ENCODE measurements at regions not wholly inside any gene's neighbourhood (a gene's known extent, or its start where the extent isn't known, plus 50 kb on each side); places are given as distances from the start of the nearest gene placed in this dataset.
"Not testable (repeated sequence)": the region's sequence is repeated elsewhere in the genome, so short reads cannot be mapped to it uniquely, and the experiment has no call there.

DNA sequence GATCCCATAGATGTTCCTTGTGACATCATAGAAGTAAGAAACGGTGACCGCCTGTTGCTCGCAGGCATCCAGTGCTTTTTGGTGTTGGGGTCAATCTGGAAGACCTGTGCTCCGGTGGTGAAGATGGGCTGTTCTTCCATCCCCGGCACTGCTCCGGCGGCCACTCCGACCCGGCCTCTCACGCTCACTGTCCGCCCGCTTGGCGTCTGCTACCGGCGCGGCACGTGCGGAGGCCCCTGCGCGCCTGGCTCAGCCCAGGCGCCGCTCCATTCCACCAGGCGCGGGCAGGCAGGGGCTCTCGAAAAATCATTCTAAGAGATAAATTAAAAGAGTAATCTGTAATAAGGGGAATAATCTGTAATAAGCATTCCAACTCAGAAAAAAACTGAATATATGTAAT is 934.5 kb downstream of the TMEM121 start:
- DNase-seq (ENCODE audit: low read depth, low spot score): no peak

DNA sequence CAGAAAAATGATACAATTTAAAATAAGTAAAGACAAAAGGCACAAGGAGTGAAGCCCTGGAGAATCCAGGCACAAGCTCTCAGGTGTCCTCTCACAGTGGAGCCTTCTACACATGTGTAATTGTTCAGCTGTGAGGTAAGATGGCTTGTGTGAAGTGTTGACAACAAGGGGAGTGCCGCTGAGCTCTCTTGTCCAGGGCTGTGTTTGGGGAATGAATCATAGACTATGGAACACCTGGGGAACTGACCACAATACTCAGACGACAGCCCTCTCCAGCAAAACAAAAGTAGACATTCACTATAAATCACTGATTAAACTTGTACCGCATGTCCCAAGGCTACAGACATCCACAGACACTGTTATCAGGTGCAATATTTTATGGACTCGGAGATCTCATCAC is 940.1 kb downstream of the TMEM121 start:
- not testable (repeated sequence) for DNase-seq (ENCODE audit: low read depth, low spot score)

DNA sequence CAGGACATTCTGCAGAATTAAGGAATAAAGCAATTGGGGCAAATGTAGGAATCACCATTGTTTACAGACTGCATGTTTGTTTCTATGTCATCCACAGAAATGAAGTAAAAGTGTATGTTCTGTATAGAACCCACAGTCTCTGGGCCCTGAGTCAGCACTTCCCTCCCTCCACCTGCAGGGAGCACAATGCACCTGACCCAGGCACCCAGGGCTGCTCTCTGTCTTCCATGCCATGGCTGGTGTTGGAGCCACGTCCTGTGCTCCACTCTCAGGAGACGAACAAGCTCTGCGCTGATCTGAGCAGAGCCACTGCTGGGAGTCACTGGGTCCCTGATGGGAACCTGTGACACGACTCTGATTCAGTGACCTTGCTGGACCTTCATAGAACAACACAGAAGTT is 942.5 kb downstream of the TMEM121 start:
- DNase-seq (ENCODE audit: low read depth, low spot score): not testable (repeated sequence)

DNA sequence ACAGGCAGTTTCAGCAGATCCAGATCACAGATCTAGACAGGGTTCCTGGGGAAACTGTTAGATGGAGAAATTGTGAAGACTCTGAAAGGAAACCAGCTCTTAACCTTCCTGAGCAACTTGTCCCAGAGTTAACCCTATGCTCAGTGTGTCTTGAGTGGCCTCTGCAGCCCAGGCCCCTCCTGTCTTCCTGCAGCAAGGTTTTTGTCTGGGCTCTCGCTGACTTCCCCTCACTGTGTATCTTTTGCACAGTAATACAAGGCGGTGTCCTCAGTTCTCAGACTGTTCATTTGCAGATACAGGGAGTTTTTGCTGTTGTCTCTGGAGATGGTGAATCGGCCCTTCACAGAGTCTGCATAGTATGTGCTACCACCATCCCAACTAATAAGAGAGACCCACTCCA is 943.6 kb downstream of the TMEM121 start:
- not testable (repeated sequence) for DNase-seq (ENCODE audit: low read depth, low spot score)

DNA sequence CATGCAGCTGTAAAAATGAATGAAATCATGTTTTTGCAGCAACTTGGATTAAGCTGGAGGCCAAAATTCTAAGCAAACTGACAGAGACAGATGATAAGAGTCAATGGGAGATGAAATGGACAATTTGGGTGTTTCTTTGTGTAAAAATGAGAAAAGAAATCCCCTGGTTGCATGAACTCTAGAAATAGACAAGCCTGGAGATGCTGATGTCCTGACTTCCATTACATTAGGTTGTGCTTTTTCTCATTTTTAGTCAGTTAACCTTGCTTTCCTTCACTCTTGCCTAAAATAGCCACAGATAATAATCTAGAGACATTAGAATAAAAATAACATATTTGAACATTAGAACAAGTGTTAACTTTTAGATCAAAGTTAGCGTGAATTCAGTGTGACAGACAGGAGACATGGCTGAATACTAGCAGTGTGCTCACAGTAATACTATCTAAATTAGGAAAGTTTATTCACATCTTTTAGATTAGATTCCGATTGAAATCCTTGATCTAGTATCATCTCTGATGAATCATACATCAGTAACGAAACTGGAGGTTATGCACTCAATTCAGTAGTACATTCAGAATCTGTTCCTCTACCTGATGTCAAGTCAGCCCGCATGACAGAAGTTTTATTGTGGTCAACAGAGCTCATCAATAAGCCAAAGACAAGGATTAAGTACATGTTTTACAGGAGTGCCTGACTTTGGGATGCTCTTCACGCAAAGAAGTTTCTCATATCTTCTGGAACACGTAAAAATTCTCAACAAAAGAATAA is 948.1 kb downstream of the TMEM121 start:
- not testable (repeated sequence) for DNase-seq (ENCODE audit: low read depth, low spot score)

DNA sequence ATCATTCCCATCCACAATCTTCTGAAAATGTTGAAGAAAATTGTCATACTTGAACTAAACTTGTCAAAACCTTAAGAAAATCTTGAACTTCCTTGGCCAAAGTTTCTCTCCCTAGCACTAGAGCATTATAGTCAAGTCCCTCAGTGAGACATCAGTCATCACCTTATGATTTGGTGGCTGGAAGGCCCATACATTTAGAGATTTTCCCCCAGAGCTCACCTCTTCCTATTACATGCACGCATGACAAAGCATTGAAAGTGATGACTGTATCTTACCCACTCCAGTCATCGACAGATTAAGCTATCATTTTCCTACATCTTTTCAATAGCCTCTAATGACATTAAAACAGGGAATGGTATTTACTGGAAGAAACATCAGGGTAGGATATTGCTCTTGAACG is 948.8 kb downstream of the TMEM121 start:
- DNase-seq (ENCODE audit: low read depth, low spot score): not testable (repeated sequence)

DNA sequence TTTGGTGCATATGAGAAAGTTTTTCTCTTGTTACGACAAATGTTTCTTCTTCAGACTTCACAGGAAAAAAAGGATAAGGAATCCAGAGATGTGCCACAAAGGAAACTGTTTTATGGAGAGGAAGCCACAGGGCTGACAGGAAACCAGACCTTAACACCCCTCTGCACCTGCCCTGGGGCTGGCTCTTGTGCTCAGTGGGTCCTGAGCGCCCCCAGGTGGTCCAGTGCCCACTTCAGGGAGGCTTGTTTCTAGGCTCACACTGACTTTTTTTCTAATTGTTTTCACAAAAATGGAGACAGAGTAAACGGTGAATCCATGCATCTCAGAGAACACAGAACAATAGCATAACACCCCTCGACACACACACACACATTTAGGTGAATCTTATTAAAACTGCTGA is 951.2 kb downstream of the TMEM121 start:
- DNase-seq (ENCODE audit: low read depth, low spot score): not testable (repeated sequence)

DNA sequence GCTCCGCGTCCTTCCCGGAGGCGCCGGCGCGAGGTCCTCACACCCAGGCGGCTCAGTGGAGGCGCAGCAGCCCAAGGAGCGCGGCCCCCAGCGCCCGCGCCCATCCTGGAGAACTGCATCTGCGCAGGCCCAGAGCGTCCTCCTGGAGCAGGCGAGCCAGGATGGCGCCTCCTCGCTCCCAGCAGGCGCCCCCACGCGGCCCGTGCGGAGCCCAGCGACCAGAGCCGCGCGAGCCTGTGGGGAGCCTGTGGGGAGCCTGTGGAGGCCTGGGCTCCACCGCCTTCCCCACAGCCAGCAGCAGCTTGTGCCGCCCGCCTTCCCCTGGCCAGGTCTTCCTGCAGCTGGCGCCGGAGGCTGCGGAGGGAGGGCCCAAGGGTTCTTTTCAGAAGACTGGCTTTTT is 953.9 kb downstream of the TMEM121 start:
- DNase-seq (ENCODE audit: low read depth, low spot score): not testable (repeated sequence)

DNA sequence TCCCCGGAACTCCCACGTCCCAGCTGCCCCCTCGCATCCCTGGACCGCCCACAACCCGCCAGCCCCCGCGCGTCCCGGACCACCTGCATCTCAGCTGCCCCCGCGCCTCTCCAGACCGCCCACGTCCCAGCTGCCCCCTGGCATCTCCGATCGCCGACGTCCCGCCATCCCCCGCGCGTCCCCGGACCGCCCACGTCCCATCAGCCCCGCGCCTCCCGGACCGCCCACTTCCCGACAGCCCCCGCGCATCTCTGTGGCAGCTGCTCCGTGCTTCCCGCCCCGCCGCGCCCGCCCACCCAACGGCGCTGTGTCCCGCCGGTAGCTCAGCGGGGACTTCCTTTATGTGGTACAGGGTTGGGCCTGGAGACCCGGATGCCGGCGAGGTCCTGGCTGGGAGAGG is 955.8 kb downstream of the TMEM121 start:
- DNase-seq (ENCODE audit: low read depth, low spot score): not testable (repeated sequence)

DNA sequence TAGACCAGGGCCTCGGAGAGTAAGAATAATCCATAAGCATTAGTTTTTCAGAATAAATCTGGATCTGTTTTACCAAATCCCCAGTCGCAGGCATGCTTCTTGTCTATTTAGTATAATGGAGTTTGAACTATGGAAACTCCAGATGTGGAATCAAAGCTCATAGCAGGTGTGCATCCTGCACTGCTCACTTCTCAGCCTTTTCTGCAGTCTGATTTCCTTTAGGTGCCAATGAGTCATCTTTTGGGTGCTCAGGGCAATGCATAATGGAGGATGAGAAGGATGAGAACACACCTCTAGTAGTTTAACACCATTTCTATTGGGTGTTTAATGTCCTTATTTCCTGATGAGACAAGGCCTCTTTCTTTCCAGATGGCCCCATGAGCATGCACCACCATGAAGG is 961.2 kb downstream of the TMEM121 start:
- no peak for DNase-seq (ENCODE audit: low read depth, low spot score)

DNA sequence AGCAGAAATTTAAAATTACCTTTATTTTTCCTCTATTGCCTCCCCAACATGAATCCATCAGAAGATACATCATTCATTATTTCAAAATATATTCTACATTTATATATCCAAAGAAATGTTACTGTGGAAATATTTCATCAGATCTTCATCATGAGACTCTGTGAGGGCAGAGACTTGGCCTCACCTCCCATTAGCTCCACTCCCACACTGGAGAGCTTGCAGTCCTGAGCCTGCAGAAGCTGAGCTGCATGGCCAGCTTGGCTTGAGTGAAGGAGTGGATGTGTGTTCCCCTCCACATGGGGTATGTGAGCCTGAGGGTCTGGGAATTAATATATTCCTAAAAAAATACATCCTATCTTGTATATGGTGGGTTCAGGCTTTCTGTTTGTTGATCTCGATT is 961.9 kb downstream of the TMEM121 start:
- DNase-seq (ENCODE audit: low read depth, low spot score): no peak

DNA sequence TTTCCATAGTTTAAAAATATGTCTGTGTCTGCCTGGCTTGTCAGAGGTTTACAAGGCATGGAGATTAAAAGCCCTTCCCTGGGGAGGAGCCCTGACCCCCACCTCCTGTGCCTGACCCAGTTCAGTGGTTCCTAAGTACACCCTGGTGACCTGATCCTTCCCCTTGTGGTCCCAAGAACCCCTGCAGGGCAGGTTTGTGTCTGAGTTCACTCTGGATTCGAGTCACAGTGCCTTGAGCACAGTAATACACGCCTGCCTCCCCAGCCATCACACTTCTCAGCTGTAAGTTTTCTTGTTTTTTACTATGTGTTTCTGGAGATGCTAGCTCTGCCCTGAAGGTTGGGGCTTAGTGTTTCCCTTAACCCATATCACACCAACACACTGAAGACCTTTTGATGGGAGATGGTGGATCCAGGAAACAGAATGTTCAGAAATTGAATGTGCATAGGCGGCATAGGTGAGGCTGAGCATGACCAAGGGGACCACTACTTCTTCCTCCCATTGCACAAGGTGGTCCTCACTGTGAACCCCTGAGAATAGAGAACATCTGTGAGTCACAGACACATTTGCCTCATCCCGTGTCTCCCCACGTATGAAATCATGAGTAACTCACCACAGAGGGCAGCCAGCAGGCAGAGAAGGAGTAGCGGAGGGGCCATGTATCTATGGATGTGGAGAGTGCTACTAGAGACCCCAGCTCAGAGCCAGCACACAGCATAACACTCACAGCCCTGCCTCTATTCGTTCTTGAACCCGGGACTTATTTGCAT is 962.9 kb downstream of the TMEM121 start:
- DNase-seq (ENCODE audit: low read depth, low spot score): no peak

DNA sequence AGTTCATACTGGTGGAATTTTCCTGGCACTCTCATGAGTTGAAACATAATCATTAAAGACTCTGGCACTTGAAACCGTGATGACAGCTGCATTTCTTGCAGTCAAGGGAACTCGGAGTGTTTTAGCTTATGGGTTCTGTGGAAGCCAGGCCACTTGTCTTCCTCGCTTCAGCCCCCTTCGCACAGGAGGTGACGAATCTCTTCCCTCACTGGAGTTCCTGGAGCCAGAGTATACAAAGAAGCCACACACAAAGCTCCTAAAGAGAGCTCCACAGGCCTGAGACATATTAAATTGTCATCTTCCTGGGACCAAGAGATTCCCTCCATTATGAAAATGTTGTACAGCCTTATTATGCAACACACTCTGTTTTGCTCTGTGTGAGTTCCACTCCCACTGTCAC is 964.1 kb downstream of the TMEM121 start:
- DNase-seq (ENCODE audit: low read depth, low spot score): no peak

DNA sequence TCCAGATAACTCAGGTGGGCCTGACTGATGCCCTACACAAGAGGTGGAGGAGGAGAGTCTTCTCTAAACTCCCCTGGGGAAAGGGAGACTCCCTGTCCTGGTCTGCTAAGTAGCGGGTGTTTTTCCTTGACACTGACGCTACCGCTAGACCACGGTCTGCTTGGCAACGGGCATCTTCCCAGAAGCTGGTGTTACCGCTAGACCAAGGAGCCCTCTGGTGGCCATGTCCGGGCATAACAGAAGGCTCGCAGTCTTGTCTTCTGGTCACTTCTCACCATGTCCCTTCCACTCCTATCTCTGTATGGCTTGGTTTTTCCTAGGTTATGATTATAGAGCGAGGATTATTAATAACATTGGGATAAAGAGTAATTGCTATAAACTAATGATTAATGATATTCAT is 965.5 kb downstream of the TMEM121 start:
- DNase-seq (ENCODE audit: low read depth, low spot score): no peak

DNA sequence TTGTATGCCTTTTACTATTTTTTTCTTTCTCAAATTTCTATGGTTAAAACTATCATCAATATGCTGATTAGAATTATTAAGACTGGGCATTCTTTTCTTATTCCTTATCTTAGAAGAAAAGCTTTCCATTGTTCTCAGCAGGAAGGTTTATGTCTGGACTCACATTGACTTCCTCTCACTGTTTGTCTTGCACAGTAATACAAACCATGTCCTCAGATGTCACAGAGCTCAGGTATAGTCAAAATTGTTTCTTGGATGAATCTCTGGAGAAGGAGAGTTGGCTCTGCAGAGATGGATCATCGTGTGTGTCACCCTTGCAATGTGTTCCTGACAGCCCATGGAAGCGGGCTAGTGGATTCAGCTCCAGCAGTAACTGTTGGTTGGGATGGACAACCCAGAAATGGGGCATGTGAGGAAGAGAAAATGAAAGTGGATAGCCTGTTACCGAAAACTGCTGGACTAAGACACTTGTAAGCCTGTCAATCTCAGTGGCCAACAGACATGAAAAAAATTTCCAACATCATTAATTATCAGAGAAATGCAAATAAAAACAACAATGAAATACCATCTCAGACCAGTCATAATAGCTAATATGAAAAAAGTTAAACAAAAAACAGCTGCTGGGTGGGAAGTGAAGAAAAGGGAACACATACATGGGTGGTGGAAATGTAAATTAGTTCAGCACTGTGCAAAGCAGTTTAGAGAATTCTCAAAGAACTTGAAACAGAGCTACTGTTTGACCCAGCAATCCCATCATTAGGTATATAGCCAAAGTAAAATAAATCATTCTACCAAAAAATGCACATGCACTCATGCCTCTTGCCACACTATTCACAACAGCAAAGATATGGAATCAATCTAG is 967.8 kb downstream of the TMEM121 start:
- no peak for DNase-seq (ENCODE audit: low read depth, low spot score)

DNA sequence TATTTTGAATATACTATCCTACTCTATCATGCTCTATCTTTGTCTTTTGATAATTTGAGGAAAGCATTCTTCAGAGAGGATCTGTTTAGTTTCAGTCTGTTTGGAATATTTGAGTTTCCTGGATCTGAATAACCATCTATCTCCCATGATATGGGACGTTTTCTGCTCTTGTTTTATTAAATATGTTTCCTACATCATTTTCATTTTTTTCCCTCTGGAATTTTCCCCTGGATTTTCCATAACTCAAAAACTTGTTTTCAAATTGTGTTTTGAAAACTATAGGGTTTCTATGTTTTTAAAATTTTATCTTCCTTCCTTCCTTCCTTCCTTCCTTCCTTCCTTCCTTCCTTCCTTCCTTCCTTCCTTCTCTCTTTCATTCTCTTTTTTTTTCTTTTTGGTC is 974.2 kb downstream of the TMEM121 start:
- no peak for DNase-seq (ENCODE audit: low read depth, low spot score)

DNA sequence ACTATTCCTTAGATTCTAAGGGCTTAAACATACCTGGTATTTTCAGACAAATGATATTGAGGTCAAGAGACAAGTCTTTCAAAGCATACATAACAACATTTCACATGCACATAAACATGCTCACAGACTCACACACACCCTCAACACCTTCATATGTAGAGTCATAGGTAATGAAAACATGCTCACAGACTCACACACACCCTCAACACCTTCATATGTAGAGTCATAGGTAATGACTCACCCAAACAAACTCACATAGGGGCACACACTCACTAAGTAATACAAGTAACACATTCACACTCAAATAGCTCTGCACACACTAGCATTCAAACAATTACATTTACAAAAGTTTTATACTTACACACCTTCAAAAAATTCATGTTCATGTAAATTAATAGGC is 975.5 kb downstream of the TMEM121 start:
- DNase-seq (ENCODE audit: low read depth, low spot score): no peak

DNA sequence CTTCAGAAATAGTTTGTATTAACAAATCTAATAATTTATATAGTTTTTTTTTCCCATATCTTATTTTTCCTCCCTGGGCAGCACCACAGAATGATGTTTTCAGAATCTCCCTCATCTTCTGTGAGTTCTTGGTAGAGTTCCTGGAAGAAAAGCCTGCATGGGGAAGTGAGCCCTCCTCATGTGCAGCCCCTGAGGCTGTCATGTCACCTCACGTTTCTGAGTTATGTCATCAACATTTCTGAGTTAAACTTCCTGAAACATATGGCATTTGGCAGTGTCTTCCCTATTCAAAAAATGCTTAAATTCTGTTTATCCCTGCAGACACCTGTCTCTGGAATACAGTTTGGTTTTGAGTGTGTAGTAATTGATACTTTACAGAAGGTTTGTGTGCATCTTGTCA is 979.0 kb downstream of the TMEM121 start:
- no peak for DNase-seq (ENCODE audit: low read depth, low spot score)

DNA sequence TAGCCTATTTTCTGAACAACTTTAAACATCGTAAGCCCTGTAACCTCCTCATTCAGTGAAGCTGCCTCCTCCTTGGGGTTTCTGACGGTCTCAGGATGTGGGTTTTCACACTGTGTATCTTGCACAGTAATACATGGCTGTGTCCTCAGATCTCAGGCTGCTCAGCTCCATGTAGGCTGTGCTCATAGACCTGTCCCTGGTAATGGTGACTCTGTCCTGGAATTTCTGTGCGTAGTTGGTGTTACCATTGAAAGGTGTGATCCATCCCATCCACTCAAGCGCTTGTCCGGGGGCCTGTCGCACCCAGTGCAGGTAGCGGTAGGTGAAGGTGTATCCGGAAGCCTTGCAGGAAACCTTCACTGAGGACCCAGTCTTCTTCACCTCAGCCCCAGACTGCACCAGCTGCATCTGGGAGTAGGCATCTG is 980.5 kb downstream of the TMEM121 start:
- no peak for DNase-seq (ENCODE audit: low read depth, low spot score)

DNA sequence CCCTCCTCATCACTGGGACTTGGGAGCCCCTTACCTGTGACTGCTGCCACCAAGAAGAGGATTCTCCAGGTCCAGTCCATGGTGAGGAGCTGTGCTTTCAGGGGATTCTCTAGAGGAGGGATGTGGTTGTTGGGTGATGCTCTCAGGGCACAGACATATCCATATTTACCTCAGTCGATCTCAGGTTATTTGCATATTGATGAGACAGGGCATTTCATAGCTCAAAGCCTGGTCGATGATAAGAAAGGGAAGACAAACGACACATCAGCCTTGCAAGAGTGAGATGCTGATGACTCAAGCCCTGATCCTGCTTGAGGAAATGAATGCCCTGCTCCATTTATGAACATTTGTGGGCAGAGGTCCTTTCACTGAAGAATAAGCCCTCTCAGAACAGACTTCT is 981.0 kb downstream of the TMEM121 start:
- no peak for DNase-seq (ENCODE audit: low read depth, low spot score)

DNA sequence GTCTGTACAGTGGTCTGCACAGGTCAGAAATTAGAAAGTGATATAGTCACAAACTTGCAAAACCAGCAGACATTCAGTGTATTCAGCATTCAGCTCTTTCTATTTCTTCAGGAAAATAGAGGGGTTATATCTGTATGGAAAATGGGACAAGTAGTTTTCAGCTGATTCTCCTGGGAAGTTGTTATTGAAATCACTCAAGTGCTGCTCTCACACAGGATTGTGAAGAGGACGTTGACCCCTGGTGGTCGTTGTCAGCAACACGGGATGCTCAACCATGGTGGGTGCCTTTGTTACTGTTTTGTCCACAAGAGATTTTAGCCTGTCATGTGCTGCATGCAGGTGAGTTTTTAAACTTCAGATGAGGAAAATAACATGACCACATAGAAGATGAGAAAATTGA is 981.8 kb downstream of the TMEM121 start:
- DNase-seq (ENCODE audit: low read depth, low spot score): no peak

DNA sequence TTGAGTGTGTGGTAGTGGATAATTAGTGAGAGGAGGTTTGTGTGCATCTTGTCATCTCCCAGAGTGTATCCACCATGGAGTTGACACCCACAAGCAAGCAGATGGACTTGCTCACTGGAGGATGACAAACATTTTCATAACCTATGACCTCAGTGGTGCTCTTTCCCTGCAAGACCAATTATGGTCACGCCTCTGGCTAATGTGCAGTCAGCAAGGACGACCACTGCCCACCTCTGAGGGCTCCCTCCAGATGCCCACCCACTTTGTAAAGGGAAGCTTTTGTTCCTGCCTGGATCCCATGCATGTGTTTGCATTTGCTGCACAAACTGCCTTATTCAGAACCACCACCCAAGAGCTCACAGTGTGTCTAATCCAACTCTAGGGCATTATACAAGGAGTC is 982.8 kb downstream of the TMEM121 start:
- DNase-seq (ENCODE audit: low read depth, low spot score): no peak

Data from astrocyte of the hippocampus (primary cell).